Uterus (tissue), 3 donors: ENCODE measurements at regions not wholly inside any gene's neighbourhood (a gene's known extent, or its start where the extent isn't known, plus 50 kb on each side); places are given as distances from the start of the nearest gene placed in this dataset.
A peak's percentile ranks its signal among the peaks of the same experiment; 100 is the strongest.

Experiments used
- DNase-seq, 2 donors: peaks; one replicate each; pipeline ENCODE4 v3.0.0-alpha.2; 2019 to 2020
- H3K27ac ChIP-seq, 2 donors: fragments of 200-600 bp; sonication (generic); 1 replicate in 1 of 2; 2 replicates in 1 of 2; pipeline ENCODE4 v1.5.1; 2016 to 2018
- H3K27me3 ChIP-seq, 2 donors: fragments of 200-600 bp; sonication (generic); one replicate each; pipeline ENCODE4 v1.5.1; 2018 to 2019; ENCODE audit warnings: control low read depth in 1 of 2
- H3K36me3 ChIP-seq, 2 donors: fragments of 200-600 bp; sonication (generic); one replicate each; pipeline ENCODE4 v1.5.1; 2019; ENCODE audit warnings: control low read depth in 1 of 2
- H3K4me1 ChIP-seq, 2 donors: fragments of 200-600 bp; sonication (generic); one replicate each; pipeline ENCODE4 v1.5.1; 2018 to 2019; ENCODE audit warnings: control low read depth in 1 of 2
- H3K4me3 ChIP-seq, 2 donors: fragments of 200-600 bp; sonication (generic); 1 replicate in 1 of 2; 2 replicates in 1 of 2; pipeline ENCODE4 v1.5.1; 2018 to 2019; ENCODE audit warnings: mild to moderate bottlenecking in 1 of 2
- H3K9me3 ChIP-seq, 2 donors: fragments of 200-600 bp; sonication (generic); one replicate each; pipeline ENCODE4 v1.5.1; 2019; ENCODE audit warnings: control low read depth in 1 of 2
- POLR2A ChIP-seq, 2 donors: fragments of 450-650 bp; IDR thresholded peaks; one replicate each; pipeline ENCODE4 v1.6.1; 2016; ENCODE audit warnings: antibody characterized with exemption in 2 of 2, mild to moderate bottlenecking in 1 of 2, moderate library complexity in 1 of 2
- intact Hi-C: fragments of 100-400 bp; cut with DNase I; formaldehyde crosslinking; loops from one replicate; pipeline ENCODE4 v1.15.1; 2023; ENCODE audit warnings: low total_unique reads
- TF ChIP-seq, protein P1 (sequence below), 4 experiments: fragments of 200-600 bp in 2 of 4; fragments of 450-650 bp in 2 of 4; sonication (generic) in 2 of 4; IDR thresholded peaks; one replicate each; pipeline ENCODE4 v1.5.1; 2016 to 2019; ENCODE audit warnings: antibody characterized with exemption in 4 of 4, mild to moderate bottlenecking in 2 of 4, moderate library complexity in 1 of 4
- donor health status: DM: yes; HTN: yes; CAD: no.

DNA sequence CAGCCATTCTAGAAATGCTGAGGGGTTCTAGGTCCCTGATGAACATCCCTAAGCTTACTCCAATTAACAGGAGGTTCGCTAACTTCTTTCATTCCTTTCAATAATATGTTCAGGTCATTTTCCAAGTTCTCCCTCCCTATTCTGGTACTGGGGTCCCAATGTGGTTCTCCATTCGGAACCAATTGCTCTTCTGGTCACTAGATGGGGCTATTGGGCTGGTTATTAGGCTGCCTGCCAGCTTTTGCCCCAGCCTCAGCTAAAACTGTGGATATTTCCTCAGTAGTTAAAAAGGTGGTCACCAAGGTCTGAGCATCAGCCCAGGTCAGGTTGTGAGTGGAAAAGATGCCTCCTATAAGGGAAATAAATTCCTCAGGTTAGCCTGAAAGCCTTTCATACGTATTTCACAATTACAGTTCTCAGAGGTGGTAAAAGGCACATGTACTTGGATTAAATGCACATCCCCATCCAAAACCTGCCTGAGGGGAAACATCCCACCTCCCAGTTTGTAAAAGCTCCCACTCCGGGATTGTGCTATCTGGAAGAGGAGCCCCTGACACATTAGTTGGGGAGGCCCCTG lies 161.1 kb upstream of the CCDC179 start:
- no peak for DNase-seq
- no peaks in the 10 kb centered on the region for H3K36me3 ChIP-seq
- TF ChIP-seq, protein P1, sequence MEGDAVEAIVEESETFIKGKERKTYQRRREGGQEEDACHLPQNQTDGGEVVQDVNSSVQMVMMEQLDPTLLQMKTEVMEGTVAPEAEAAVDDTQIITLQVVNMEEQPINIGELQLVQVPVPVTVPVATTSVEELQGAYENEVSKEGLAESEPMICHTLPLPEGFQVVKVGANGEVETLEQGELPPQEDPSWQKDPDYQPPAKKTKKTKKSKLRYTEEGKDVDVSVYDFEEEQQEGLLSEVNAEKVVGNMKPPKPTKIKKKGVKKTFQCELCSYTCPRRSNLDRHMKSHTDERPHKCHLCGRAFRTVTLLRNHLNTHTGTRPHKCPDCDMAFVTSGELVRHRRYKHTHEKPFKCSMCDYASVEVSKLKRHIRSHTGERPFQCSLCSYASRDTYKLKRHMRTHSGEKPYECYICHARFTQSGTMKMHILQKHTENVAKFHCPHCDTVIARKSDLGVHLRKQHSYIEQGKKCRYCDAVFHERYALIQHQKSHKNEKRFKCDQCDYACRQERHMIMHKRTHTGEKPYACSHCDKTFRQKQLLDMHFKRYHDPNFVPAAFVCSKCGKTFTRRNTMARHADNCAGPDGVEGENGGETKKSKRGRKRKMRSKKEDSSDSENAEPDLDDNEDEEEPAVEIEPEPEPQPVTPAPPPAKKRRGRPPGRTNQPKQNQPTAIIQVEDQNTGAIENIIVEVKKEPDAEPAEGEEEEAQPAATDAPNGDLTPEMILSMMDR (IDR thresholded peaks at IDR 0.05): peak in 2 of 4 experiments; percentile 9 to 16
- TF ChIP-seq POLR2A (IDR thresholded peaks at IDR 0.05): no peak
- H3K9me3 ChIP-seq: no peaks in the 10 kb centered on the region
- no peaks in the 10 kb centered on the region for H3K27me3 ChIP-seq
- intact Hi-C loops: no loop called here
- no peaks in the 10 kb centered on the region for H3K4me1 ChIP-seq
- no peak overlapping the region for H3K4me3 ChIP-seq
- H3K27ac ChIP-seq: no peak overlapping the region

DNA sequence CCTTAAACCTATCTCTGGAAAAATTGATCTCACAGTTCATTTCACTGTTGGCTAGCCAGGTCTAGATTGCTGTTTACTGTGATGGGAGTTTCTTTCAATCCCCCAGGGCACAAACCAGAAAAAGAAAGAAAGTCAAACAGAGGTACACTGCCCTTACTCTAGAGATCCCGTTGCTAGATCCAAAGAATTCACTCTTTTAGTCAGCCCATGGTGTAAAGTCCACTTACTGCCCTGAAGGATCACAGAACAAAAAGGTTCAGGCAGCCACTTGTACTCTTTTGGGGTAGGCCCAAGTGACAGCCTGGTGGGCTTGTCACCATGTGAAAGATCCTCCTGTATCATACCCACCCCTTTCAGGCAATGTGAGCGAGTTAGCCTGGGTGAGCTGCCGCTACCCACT lies 162.6 kb upstream of the CCDC179 start:
- no peak for DNase-seq
- TF ChIP-seq, protein P1 (IDR thresholded peaks at IDR 0.05): no peak
- Histone ChIP-seq H3K27me3 (no peaks in the 10 kb centered on the region), H3K36me3 (no peaks in the 10 kb centered on the region), H3K4me3 (no peak overlapping the region), H3K4me1 (no peaks in the 10 kb centered on the region), H3K27ac (no peak overlapping the region), H3K9me3 (no peaks in the 10 kb centered on the region)
- intact Hi-C loops: no loop called here

DNA sequence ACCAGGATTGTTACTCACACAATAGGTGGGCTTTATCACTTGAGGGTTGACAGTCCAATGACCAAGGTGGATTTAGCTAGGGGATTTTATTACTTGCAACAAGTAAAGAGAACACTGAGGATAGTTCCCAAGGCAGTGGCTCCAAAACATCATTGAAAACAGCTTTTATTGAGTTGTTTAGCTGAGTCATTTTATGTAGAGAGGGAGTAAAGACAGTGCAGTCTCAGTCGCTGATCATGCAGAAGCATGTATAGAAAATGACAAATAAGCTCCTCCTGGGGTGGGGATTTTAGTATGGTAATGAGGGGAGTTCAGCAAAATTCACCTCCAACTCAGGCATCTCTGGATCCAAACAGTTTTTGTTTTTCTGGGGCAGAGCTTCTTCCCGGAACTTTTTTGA lies 163.0 kb upstream of the CCDC179 start:
- no peak overlapping the region for H3K4me3 ChIP-seq
- no peak for TF ChIP-seq POLR2A (IDR thresholded peaks at IDR 0.05)
- TF ChIP-seq, protein P1 (IDR thresholded peaks at IDR 0.05): no peak
- intact Hi-C loops: no loop called here

DNA sequence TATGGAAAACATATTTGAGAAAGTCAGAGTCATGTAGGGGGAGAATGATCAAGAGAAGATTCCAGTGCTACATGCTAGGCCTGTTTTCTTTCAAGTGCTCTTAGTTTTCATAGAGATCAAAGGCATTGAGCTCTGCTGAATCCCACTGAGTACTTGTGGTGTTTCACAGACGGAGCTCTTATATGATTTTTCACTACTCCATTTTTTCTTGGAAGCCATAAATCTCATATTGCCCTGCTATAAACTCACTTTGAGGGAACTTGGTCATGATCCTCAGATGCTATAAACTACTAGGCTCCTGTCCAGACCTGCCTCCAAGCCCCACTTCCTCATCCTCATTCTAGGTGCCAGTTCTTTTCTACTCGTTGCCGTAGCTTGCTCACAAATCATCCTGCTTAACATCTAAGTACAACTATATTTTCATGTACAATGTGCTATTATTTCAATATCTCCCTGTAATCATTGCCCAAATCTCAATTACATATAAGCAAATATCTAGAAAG lies 180.8 kb upstream of the CCDC179 start:
- no peak overlapping the region for H3K4me3 ChIP-seq
- H3K9me3 ChIP-seq: no peaks in the 10 kb centered on the region
- DNase-seq: no peak
- no peaks in the 10 kb centered on the region for H3K36me3 ChIP-seq
- H3K27ac ChIP-seq: no peak overlapping the region
- H3K4me1 ChIP-seq: no peaks in the 10 kb centered on the region
- H3K27me3 ChIP-seq: no peaks in the 10 kb centered on the region
- TF ChIP-seq, protein P1 (IDR thresholded peaks at IDR 0.05): no peak
- TF ChIP-seq POLR2A (IDR thresholded peaks at IDR 0.05): no peak
- intact Hi-C loops: no loop called here

More for the DNA sequence above, 163.0 kb upstream of the CCDC179 start:
- H3K36me3 ChIP-seq: no peaks in the 10 kb centered on the region
- DNase-seq: no peak
- H3K9me3 ChIP-seq: no peaks in the 10 kb centered on the region
- no peaks in the 10 kb centered on the region for H3K27me3 ChIP-seq
- H3K27ac ChIP-seq: no peak overlapping the region
- H3K4me1 ChIP-seq: no peaks in the 10 kb centered on the region

DNA sequence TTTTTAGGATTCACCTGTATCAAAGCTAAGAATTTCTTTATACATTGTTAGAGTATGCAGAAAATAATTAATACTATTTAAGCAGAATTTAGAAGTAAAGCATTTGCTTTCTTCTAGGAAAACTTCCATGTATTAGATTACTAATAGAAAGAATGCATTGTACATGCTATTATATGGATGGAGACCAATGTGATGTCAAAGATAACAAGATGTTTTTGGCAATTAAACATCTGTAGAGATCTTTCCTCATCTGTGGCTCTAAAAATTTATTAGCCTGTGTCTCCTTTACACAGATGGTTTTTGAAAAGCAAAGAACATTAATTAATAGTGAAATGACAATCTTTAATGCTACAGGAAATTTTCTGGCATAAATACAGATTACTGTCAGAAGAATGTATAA lies 198.4 kb upstream of the CCDC179 start:
- H3K36me3 ChIP-seq: peaks cover 0 to 3% of the 10 kb centered on the region in 2 donors
- TF ChIP-seq, protein P1 (IDR thresholded peaks at IDR 0.05): no peak
- TF ChIP-seq POLR2A (IDR thresholded peaks at IDR 0.05): no peak
- H3K4me1 ChIP-seq: no peaks in the 10 kb centered on the region
- H3K4me3 ChIP-seq: no peak overlapping the region
- H3K27me3 ChIP-seq: no peaks in the 10 kb centered on the region
- no peak for DNase-seq
- intact Hi-C loops: no loop called here
- no peaks in the 10 kb centered on the region for H3K9me3 ChIP-seq
- H3K27ac ChIP-seq: no peak overlapping the region
